ENCODE measurements at regions not wholly inside any gene's neighbourhood (a gene's known extent, or its start where the extent isn't known, plus 50 kb on each side); places are given as distances from the start of the nearest gene placed in this dataset.

DNA sequence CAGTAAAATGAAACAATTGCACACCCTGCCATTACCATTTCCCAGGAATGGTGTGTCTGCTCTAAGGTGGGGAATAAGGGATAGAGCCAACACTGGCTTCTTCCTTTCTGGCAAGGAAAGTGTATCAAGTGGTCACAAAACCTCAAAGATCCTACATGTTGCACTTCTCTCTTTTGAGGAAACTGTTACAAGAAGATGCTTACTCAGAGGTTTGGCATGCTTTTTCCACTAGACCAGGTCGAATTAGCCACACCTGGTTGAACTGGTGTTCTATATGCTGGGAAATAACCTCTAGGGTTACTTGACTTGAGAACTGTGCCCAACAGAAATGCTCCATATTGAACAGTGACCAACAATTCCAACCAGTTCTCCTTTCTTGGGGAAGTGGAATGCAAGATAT lies 102.9 kb downstream of the LRRN1 start:
- DNase-seq: no peak
- Mint-ChIP-seq H3K9me3 (peaks cover 0 to 5% (median 2%) of the 10 kb centered on the region in 7 donors), H3K36me3 (peaks cover 0 to 2% of the 10 kb centered on the region in 2 donors), H3K27ac (no peak overlapping the region), H3K27me3 (ENCODE audit: low read depth in 3 of 3) (no peaks in the 10 kb centered on the region), H3K4me3 (no peak overlapping the region), H3K4me1 (peaks cover 7% of the 10 kb centered on the region)
- no peak overlapping the region for H3K27ac ChIP-seq (ENCODE audit: low read depth in 1 of 2, low read length in 2 of 2)
- no peaks in the 10 kb centered on the region for H3K79me2 ChIP-seq (ENCODE audit: insufficient read depth, low read length)
- no peak overlapping the region for H3K4me3 ChIP-seq (replicated peaks in 1 of 3; ENCODE audit: low read depth in 2 of 3, low read length in 3 of 3)
- 0% methylated on average over 1 of the region's 1 CpG for WGBS (ENCODE audit: insufficient coverage)
- H4K20me1 ChIP-seq (ENCODE audit: insufficient read depth, low read length): no peaks in the 10 kb centered on the region
- peaks cover 0 to 4% of the 10 kb centered on the region in 2 donors for H3K9me3 ChIP-seq (replicated peaks in 1 of 2; ENCODE audit: control insufficient read depth in 1 of 2, insufficient read depth in 1 of 2, low read length in 2 of 2)
- intact Hi-C loops (cut with micrococcal nuclease): no loop called here
- no peaks in the 10 kb centered on the region for H3K27me3 ChIP-seq (ENCODE audit: control insufficient read depth in 2 of 2, insufficient read depth in 2 of 2, low read length in 2 of 2)
- no peak overlapping the region for H3K4me2 ChIP-seq (replicated peaks; ENCODE audit: extremely low read depth, low read length, poor library complexity, severe bottlenecking)
- no peak overlapping the region for H3K9ac ChIP-seq (ENCODE audit: insufficient read depth, low read length, poor library complexity, severe bottlenecking)
- TF ChIP-seq, protein P1, sequence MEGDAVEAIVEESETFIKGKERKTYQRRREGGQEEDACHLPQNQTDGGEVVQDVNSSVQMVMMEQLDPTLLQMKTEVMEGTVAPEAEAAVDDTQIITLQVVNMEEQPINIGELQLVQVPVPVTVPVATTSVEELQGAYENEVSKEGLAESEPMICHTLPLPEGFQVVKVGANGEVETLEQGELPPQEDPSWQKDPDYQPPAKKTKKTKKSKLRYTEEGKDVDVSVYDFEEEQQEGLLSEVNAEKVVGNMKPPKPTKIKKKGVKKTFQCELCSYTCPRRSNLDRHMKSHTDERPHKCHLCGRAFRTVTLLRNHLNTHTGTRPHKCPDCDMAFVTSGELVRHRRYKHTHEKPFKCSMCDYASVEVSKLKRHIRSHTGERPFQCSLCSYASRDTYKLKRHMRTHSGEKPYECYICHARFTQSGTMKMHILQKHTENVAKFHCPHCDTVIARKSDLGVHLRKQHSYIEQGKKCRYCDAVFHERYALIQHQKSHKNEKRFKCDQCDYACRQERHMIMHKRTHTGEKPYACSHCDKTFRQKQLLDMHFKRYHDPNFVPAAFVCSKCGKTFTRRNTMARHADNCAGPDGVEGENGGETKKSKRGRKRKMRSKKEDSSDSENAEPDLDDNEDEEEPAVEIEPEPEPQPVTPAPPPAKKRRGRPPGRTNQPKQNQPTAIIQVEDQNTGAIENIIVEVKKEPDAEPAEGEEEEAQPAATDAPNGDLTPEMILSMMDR (IDR thresholded peaks at IDR 0.05): no peak
- H3K36me3 ChIP-seq (replicated peaks in 1 of 2; ENCODE audit: control insufficient read depth in 1 of 2, insufficient read depth in 2 of 2, low read length in 2 of 2): no peaks in the 10 kb centered on the region
- no peak overlapping the region for H2AFZ ChIP-seq (ENCODE audit: insufficient read depth, low read depth, low read length, poor library complexity, severe bottlenecking)
- H3K4me1 ChIP-seq (ENCODE audit: control insufficient read depth in 1 of 2, insufficient read depth in 2 of 2, low read length in 2 of 2): no peaks in the 10 kb centered on the region

DNA sequence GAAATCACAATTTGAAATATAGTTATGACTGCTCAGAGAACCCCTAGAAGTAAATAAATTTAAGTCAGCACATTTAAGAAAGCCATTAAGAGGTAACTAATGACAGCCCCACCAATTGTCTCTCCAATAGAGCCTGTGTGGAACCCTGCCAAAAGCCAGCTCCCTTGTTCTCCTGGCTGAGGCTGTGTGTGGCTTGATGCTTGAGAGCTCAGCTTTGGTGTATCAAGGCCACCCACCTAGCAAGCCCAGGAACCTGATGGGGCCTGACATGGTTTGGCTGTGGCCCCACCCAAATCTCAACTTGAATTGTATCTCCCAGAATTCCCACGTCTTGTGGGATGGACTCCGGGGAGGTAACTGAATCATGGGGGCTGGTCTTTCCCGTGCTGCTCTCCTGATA lies 106.9 kb downstream of the LRRN1 start:
- Histone ChIP-seq H3K9ac (ENCODE audit: insufficient read depth, low read length, poor library complexity, severe bottlenecking) (no peak overlapping the region), H3K79me2 (ENCODE audit: insufficient read depth, low read length) (no peaks in the 10 kb centered on the region), H3K9me3 (replicated peaks in 1 of 2; ENCODE audit: control insufficient read depth in 1 of 2, insufficient read depth in 1 of 2, low read length in 2 of 2) (peaks cover 0 to 7% of the 10 kb centered on the region in 2 donors), H3K27me3 (ENCODE audit: control insufficient read depth in 2 of 2, insufficient read depth in 2 of 2, low read length in 2 of 2) (no peaks in the 10 kb centered on the region), H2AFZ (ENCODE audit: insufficient read depth, low read depth, low read length, poor library complexity, severe bottlenecking) (no peak overlapping the region), H3K36me3 (replicated peaks in 1 of 2; ENCODE audit: control insufficient read depth in 1 of 2, insufficient read depth in 2 of 2, low read length in 2 of 2) (no peaks in the 10 kb centered on the region), H3K4me3 (replicated peaks in 1 of 3; ENCODE audit: low read depth in 2 of 3, low read length in 3 of 3) (no peak overlapping the region), H4K20me1 (ENCODE audit: insufficient read depth, low read length) (no peaks in the 10 kb centered on the region), H3K27ac (ENCODE audit: low read depth in 1 of 2, low read length in 2 of 2) (no peak overlapping the region), H3K4me2 (replicated peaks; ENCODE audit: extremely low read depth, low read length, poor library complexity, severe bottlenecking) (no peak overlapping the region), H3K4me1 (ENCODE audit: control insufficient read depth in 1 of 2, insufficient read depth in 2 of 2, low read length in 2 of 2) (no peaks in the 10 kb centered on the region)
- Mint-ChIP-seq H3K27me3 (ENCODE audit: low read depth in 3 of 3) (no peaks in the 10 kb centered on the region), H3K4me3 (no peak overlapping the region), H3K9me3 (peaks cover 5 to 17% (median 6%) of the 10 kb centered on the region in 7 donors), H3K36me3 (peaks cover 0 to 2% of the 10 kb centered on the region in 2 donors), H3K4me1 (peaks cover 8% of the 10 kb centered on the region), H3K27ac (no peak overlapping the region)
- WGBS (ENCODE audit: insufficient coverage): no CpG with 5 or more reads among the region's 3 CpGs
- TF ChIP-seq, protein P1 (IDR thresholded peaks at IDR 0.05): no peak
- no peak for DNase-seq
- intact Hi-C loops (cut with micrococcal nuclease): no loop called here
